ENCODE measurements at regions not wholly inside any gene's neighbourhood (a gene's known extent, or its start where the extent isn't known, plus 50 kb on each side); places are given as distances from the start of the nearest gene placed in this dataset.

DNA sequence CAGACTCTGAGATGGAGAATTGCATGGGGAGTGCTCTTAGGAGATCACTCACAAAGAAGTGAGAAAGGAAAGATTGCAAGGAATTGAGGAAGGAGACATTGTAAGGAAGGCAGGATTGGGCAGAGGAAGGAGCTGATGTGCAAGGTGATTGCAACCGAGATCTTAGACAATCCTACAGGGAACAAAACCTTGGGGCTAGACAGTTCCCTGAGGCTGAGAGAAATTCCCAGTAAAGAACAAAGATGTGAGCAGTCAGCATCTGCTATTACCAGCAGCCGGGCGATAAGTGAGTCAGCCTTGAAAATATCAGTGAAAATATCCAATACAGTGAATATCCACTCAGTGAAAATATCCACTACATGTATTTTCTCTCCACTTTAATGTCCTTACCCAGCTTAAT lies 143.6 kb upstream of the TBC1D5 start:
- Histone ChIP-seq H3K36me3 (ENCODE audit: insufficient read depth) (no peaks in the 10 kb centered on the region), H3K4me3 (IDR thresholded peaks at IDR 0.05; ENCODE audit: insufficient read depth, low read depth, low read length) (no peak overlapping the region), H3K27ac (no peak overlapping the region), H3K4me2 (no peak overlapping the region), H3K27me3 (ENCODE audit: insufficient read depth, low read depth) (no peaks in the 10 kb centered on the region), H3K79me2 (ENCODE audit: insufficient read depth, low read depth) (no peaks in the 10 kb centered on the region), H4K20me1 (ENCODE audit: insufficient read depth) (no peaks in the 10 kb centered on the region), H3K4me1 (ENCODE audit: low read depth, poor library complexity, severe bottlenecking) (no peaks in the 10 kb centered on the region), H3K9ac (no peak overlapping the region), H2AFZ (ENCODE audit: low read depth) (no peak overlapping the region)
- TF ChIP-seq, protein P1, sequence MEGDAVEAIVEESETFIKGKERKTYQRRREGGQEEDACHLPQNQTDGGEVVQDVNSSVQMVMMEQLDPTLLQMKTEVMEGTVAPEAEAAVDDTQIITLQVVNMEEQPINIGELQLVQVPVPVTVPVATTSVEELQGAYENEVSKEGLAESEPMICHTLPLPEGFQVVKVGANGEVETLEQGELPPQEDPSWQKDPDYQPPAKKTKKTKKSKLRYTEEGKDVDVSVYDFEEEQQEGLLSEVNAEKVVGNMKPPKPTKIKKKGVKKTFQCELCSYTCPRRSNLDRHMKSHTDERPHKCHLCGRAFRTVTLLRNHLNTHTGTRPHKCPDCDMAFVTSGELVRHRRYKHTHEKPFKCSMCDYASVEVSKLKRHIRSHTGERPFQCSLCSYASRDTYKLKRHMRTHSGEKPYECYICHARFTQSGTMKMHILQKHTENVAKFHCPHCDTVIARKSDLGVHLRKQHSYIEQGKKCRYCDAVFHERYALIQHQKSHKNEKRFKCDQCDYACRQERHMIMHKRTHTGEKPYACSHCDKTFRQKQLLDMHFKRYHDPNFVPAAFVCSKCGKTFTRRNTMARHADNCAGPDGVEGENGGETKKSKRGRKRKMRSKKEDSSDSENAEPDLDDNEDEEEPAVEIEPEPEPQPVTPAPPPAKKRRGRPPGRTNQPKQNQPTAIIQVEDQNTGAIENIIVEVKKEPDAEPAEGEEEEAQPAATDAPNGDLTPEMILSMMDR (conservative IDR thresholded peaks at IDR 0.05; ENCODE audit: low read depth, low read length), result no peak

DNA sequence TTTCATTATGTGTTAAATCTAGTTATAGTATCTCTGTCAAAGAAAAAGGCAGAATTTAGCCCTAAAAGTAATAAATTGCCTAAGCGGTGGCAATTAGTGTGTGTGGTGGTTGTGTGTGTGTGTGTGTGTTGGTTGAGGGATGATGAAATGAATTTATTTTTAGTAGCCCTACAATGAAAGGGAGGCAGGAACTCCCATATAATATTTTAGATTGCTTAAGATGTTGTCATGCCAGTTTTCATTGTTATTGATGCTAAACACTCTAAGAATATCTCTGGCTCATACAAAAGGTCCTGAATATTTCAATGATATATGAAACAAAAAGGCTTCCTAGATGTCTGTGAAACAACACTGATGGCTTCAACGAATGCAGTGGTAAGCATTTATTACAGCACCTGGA lies 140.6 kb upstream of the TBC1D5 start:
- no peak overlapping the region for H3K9ac ChIP-seq
- no peak overlapping the region for H3K4me3 ChIP-seq (IDR thresholded peaks at IDR 0.05; ENCODE audit: insufficient read depth, low read depth, low read length)
- H3K4me1 ChIP-seq (ENCODE audit: low read depth, poor library complexity, severe bottlenecking), result no peaks in the 10 kb centered on the region
- no peaks in the 10 kb centered on the region for H3K79me2 ChIP-seq (ENCODE audit: insufficient read depth, low read depth)
- TF ChIP-seq, protein P1 (conservative IDR thresholded peaks at IDR 0.05; ENCODE audit: low read depth, low read length), result no peak
- H4K20me1 ChIP-seq (ENCODE audit: insufficient read depth), result no peaks in the 10 kb centered on the region
- H3K27me3 ChIP-seq (ENCODE audit: insufficient read depth, low read depth), result no peaks in the 10 kb centered on the region
- H3K4me2 ChIP-seq, result no peak overlapping the region
- no peak overlapping the region for H2AFZ ChIP-seq (ENCODE audit: low read depth)
- H3K27ac ChIP-seq, result no peak overlapping the region
- no peaks in the 10 kb centered on the region for H3K36me3 ChIP-seq (ENCODE audit: insufficient read depth)

DNA sequence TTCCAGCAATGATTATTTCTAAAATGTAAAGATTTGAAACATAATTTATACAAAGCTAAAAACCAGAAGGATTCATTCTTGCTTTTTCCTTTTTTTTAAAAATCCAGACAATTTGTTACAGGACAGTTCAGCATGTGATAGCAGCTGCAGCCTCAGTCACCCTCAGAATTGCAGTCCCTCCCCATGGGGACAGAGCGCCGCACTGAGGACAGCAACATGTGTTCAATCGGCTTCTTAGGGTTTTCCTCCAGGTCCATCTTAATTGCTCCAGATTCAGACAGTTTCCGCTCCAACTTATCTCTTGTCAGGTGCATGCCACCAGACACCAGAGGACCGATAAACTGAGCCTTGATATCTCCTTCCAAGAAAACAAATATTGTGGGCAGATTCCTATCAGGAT lies 134.9 kb upstream of the TBC1D5 start:
- no peak overlapping the region for H3K27ac ChIP-seq
- H4K20me1 ChIP-seq (ENCODE audit: insufficient read depth), result no peaks in the 10 kb centered on the region
- no peaks in the 10 kb centered on the region for H3K36me3 ChIP-seq (ENCODE audit: insufficient read depth)
- TF ChIP-seq, protein P1 (conservative IDR thresholded peaks at IDR 0.05; ENCODE audit: low read depth, low read length), result no peak
- H3K9ac ChIP-seq, result no peak overlapping the region
- H3K79me2 ChIP-seq (ENCODE audit: insufficient read depth, low read depth), result no peaks in the 10 kb centered on the region
- no peak overlapping the region for H2AFZ ChIP-seq (ENCODE audit: low read depth)
- no peaks in the 10 kb centered on the region for H3K4me1 ChIP-seq (ENCODE audit: low read depth, poor library complexity, severe bottlenecking)
- H3K27me3 ChIP-seq (ENCODE audit: insufficient read depth, low read depth), result no peaks in the 10 kb centered on the region
- H3K4me3 ChIP-seq (IDR thresholded peaks at IDR 0.05; ENCODE audit: insufficient read depth, low read depth, low read length), result no peak overlapping the region
- no peak overlapping the region for H3K4me2 ChIP-seq

DNA sequence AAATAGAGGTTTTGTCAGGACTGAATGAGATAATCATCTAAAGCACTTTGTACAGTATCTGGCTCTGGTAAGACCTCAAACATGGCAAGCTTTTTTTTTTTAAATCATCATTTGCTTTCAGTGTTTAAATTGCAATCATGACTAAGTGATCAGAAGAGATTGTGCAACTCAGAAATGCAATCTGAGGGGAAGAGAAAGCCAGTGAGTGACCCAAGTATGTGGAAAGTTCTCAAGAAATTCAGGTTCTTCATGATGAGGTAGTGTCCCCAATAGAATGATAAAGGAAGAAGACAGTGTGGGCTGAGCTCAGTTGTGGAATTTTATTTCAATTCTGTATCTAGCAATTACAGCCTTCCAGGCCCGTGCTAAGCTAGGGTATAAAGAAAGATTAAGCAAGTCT lies 132.2 kb upstream of the TBC1D5 start:
- no peaks in the 10 kb centered on the region for H3K36me3 ChIP-seq (ENCODE audit: insufficient read depth)
- no peak overlapping the region for H3K4me2 ChIP-seq
- no peak overlapping the region for H3K4me3 ChIP-seq (IDR thresholded peaks at IDR 0.05; ENCODE audit: insufficient read depth, low read depth, low read length)
- no peak overlapping the region for H3K9ac ChIP-seq
- no peak overlapping the region for H3K27ac ChIP-seq
- no peak overlapping the region for H2AFZ ChIP-seq (ENCODE audit: low read depth)
- H3K4me1 ChIP-seq (ENCODE audit: low read depth, poor library complexity, severe bottlenecking), result no peaks in the 10 kb centered on the region
- TF ChIP-seq, protein P1 (conservative IDR thresholded peaks at IDR 0.05; ENCODE audit: low read depth, low read length), result no peak
- no peaks in the 10 kb centered on the region for H3K79me2 ChIP-seq (ENCODE audit: insufficient read depth, low read depth)
- no peaks in the 10 kb centered on the region for H3K27me3 ChIP-seq (ENCODE audit: insufficient read depth, low read depth)
- no peaks in the 10 kb centered on the region for H4K20me1 ChIP-seq (ENCODE audit: insufficient read depth)

DNA sequence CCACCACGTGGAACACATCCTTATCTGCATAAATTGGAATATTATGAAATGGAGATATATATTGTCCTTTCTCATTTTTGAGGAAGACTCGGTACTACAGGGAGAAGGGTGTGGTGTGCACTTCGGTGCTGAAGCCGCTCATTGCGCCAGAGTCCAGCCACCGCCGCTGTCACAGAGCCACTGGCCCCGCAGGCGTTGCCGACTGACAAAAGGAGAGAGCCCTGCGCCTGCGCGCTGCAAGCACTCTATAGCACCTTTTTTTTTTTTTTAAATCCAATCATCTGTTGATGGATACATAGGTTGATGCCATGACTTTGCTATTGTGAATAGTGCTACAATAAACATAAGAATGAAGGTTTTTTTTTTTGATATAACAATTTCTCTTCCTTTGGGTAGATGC lies 130.0 kb upstream of the TBC1D5 start:
- no peak overlapping the region for H2AFZ ChIP-seq (ENCODE audit: low read depth)

More for the DNA sequence above, 130.0 kb upstream of the TBC1D5 start:
- Histone ChIP-seq H3K4me2 (no peak overlapping the region), H3K27me3 (ENCODE audit: insufficient read depth, low read depth) (no peaks in the 10 kb centered on the region), H3K79me2 (ENCODE audit: insufficient read depth, low read depth) (no peaks in the 10 kb centered on the region), H3K9ac (no peak overlapping the region), H3K36me3 (ENCODE audit: insufficient read depth) (no peaks in the 10 kb centered on the region), H3K4me3 (IDR thresholded peaks at IDR 0.05; ENCODE audit: insufficient read depth, low read depth, low read length) (no peak overlapping the region), H3K27ac (no peak overlapping the region), H4K20me1 (ENCODE audit: insufficient read depth) (no peaks in the 10 kb centered on the region), H3K4me1 (ENCODE audit: low read depth, poor library complexity, severe bottlenecking) (no peaks in the 10 kb centered on the region)
- TF ChIP-seq, protein P1 (conservative IDR thresholded peaks at IDR 0.05; ENCODE audit: low read depth, low read length), result no peak
